WTC11 (cell line): ENCODE measurements at regions not wholly inside any gene's neighbourhood (a gene's known extent, or its start where the extent isn't known, plus 50 kb on each side); places are given as distances from the start of the nearest gene placed in this dataset.
"Not testable (repeated sequence)": the region's sequence is repeated elsewhere in the genome, so short reads cannot be mapped to it uniquely, and the experiment has no call there.

Experiments
- ATAC-seq: fragments of 200-7000 bp; cut with Tn5 transposase; 2 replicates; pipeline ENCODE4 v1.10.0; 2021; ENCODE audit warnings: mild to moderate bottlenecking, moderate library complexity
- CTCF ChIA-PET: fragments of 300-600 bp; sonication (Branson Sonifier 250); formaldehyde crosslinking; loops from one replicate; lab custom pipeline; 2021; ENCODE audit warnings: antibody characterized with exemption; lab: Charles Lee
- POLR2A ChIA-PET: fragments of 350-600 bp; sonication (Branson Sonifier 250); formaldehyde crosslinking; loops from one replicate; lab custom pipeline; 2021; ENCODE audit warnings: antibody characterized with exemption; lab: Charles Lee
- DNase-seq: peaks from one replicate; pipeline ENCODE4 v3.0.0; 2021; ENCODE audit warnings: low spot score
- H3K27ac Mint-ChIP-seq: 2 replicates; pipeline ENCODE4 v1.8.0; 2021; ENCODE audit warnings: mixed read lengths
- H3K27me3 Mint-ChIP-seq: 2 replicates; pipeline ENCODE4 v1.8.0; 2021; ENCODE audit warnings: low read depth, mild to moderate bottlenecking, moderate library complexity, mixed read lengths
- H3K36me3 Mint-ChIP-seq: 2 replicates; pipeline ENCODE4 v1.8.0; 2021; ENCODE audit warnings: mixed read lengths
- H3K4me1 Mint-ChIP-seq: 2 replicates; pipeline ENCODE4 v1.8.0; 2022; ENCODE audit warnings: mixed read lengths
- H3K4me3 Mint-ChIP-seq: 2 replicates; pipeline ENCODE4 v1.8.0; 2021; ENCODE audit warnings: mild to moderate bottlenecking, moderate library complexity, mixed read lengths
- H3K9me3 Mint-ChIP-seq: 2 replicates; pipeline ENCODE4 v1.8.0; 2021; ENCODE audit warnings: mixed read lengths
- AFF4 ChIP-seq: sonication (generic); formaldehyde crosslinking; IDR thresholded peaks from 2 replicates; pipeline ENCODE4 v1.8.1; 2023; ENCODE audit warnings: mild to moderate bottlenecking, missing genetic modification reagents, borderline replicate concordance
- CREM ChIP-seq: sonication (generic); formaldehyde crosslinking; IDR thresholded peaks from 2 replicates; pipeline ENCODE4 v1.8.1; 2022; ENCODE audit warnings: mild to moderate bottlenecking, missing genetic modification reagents, moderate library complexity
- ERG ChIP-seq: fragments of 250-450 bp; sonication (Bioruptor Pico); IDR thresholded peaks from 2 replicates; pipeline ENCODE4 v1.8.0; 2021; ENCODE audit warnings: mild to moderate bottlenecking
- ETV6 ChIP-seq: sonication (generic); formaldehyde crosslinking; IDR thresholded peaks from 2 replicates; pipeline ENCODE4 v1.8.1; 2022; ENCODE audit warnings: mild to moderate bottlenecking, missing genetic modification reagents
- FOXJ3 ChIP-seq: sonication (generic); formaldehyde crosslinking; IDR thresholded peaks from 2 replicates; pipeline ENCODE4 v1.9.0; 2021; ENCODE audit warnings: missing genetic modification reagents, mild to moderate bottlenecking, borderline replicate concordance
- FOXP1 ChIP-seq: sonication (generic); formaldehyde crosslinking; IDR thresholded peaks from 2 replicates; pipeline ENCODE4 v1.8.0; 2022; ENCODE audit warnings: missing genetic modification reagents, mild to moderate bottlenecking, moderate library complexity, borderline replicate concordance
- FOXP4 ChIP-seq: sonication (generic); formaldehyde crosslinking; IDR thresholded peaks from 2 replicates; pipeline ENCODE4 v1.8.0; 2022; ENCODE audit warnings: mild to moderate bottlenecking, missing genetic modification reagents
- GRHL2 ChIP-seq: fragments of 250-450 bp; sonication (Bioruptor Pico); IDR thresholded peaks from 2 replicates; pipeline ENCODE4 v1.8.0; 2022; ENCODE audit warnings: mild to moderate bottlenecking, moderate library complexity; ENCODE audit not compliant: insufficient replicate concordance, severe bottlenecking
- HMGA2 ChIP-seq: fragments of 250-450 bp; sonication (Bioruptor Pico); IDR thresholded peaks from 2 replicates; pipeline ENCODE4 v1.4.0; 2021; ENCODE audit warnings: mild to moderate bottlenecking, moderate library complexity
- HMGXB4 ChIP-seq: sonication (generic); formaldehyde crosslinking; IDR thresholded peaks from 2 replicates; pipeline ENCODE4 v1.8.1; 2023; ENCODE audit warnings: mild to moderate bottlenecking, moderate library complexity, missing genetic modification reagents
- IRF1 ChIP-seq: sonication (generic); formaldehyde crosslinking; IDR thresholded peaks from 2 replicates; pipeline ENCODE4 v1.8.0; 2023; ENCODE audit warnings: missing genetic modification reagents
- IRF2 ChIP-seq: sonication (generic); formaldehyde crosslinking; IDR thresholded peaks from 2 replicates; pipeline ENCODE4 v1.8.0; 2022; ENCODE audit warnings: low read depth, missing genetic modification reagents, borderline replicate concordance
- JAZF1 ChIP-seq: fragments of 250-450 bp; sonication (Bioruptor Pico); IDR thresholded peaks from 2 replicates; pipeline ENCODE4 v1.9.0; 2021; ENCODE audit warnings: moderate library complexity, mild to moderate bottlenecking, inconsistent platforms
- MAX ChIP-seq: sonication (generic); formaldehyde crosslinking; IDR thresholded peaks from 2 replicates; pipeline ENCODE4 v1.8.0; 2022; ENCODE audit warnings: mild to moderate bottlenecking, missing genetic modification reagents
- MYBL2 ChIP-seq: sonication (generic); formaldehyde crosslinking; IDR thresholded peaks from 2 replicates; pipeline ENCODE4 v1.8.1; 2023; ENCODE audit warnings: mild to moderate bottlenecking, moderate library complexity, missing genetic modification reagents
- NFATC4 ChIP-seq: fragments of 250-450 bp; sonication (Bioruptor Pico); IDR thresholded peaks from 2 replicates; pipeline ENCODE4 v1.9.0; 2021; ENCODE audit warnings: mild to moderate bottlenecking
- NFE2L1 ChIP-seq: sonication (generic); formaldehyde crosslinking; IDR thresholded peaks from 2 replicates; pipeline ENCODE4 v1.8.1; 2023; ENCODE audit warnings: missing genetic modification reagents
- NR3C1 ChIP-seq: sonication (generic); formaldehyde crosslinking; conservative IDR thresholded peaks from 2 replicates; pipeline ENCODE4 v1.8.1; 2023; ENCODE audit warnings: low read depth, mild to moderate bottlenecking, missing genetic modification reagents
- RORB ChIP-seq: fragments of 250-450 bp; sonication (Bioruptor Pico); IDR thresholded peaks from 2 replicates; pipeline ENCODE4 v1.9.0; 2021; ENCODE audit warnings: mild to moderate bottlenecking
- SP1 ChIP-seq: sonication (generic); formaldehyde crosslinking; conservative IDR thresholded peaks from 2 replicates; pipeline ENCODE4 v1.8.1; 2022; ENCODE audit warnings: missing genetic modification reagents
- TCF7 ChIP-seq: sonication (generic); formaldehyde crosslinking; IDR thresholded peaks from 2 replicates; pipeline ENCODE4 v1.8.0; 2022; ENCODE audit warnings: mild to moderate bottlenecking, low read depth, missing genetic modification reagents, moderate library complexity
- USF2 ChIP-seq: sonication (generic); formaldehyde crosslinking; IDR thresholded peaks from 2 replicates; pipeline ENCODE4 v1.8.1; 2023; ENCODE audit warnings: mild to moderate bottlenecking, missing genetic modification reagents, moderate library complexity
- ZNF121 ChIP-seq: sonication (generic); formaldehyde crosslinking; IDR thresholded peaks from 2 replicates; pipeline ENCODE4 v1.8.0; 2023; ENCODE audit warnings: missing genetic modification reagents
- ZNF138 ChIP-seq: sonication (generic); formaldehyde crosslinking; conservative IDR thresholded peaks from 2 replicates; pipeline ENCODE4 v1.8.1; 2022; ENCODE audit warnings: mild to moderate bottlenecking, moderate library complexity, missing genetic modification reagents
- ZNF232 ChIP-seq: sonication (generic); formaldehyde crosslinking; IDR thresholded peaks from 2 replicates; pipeline ENCODE4 v1.8.0; 2022; ENCODE audit warnings: mild to moderate bottlenecking, missing genetic modification reagents
- ZNF671 ChIP-seq: fragments of 250-450 bp; sonication (Bioruptor Pico); IDR thresholded peaks from 2 replicates; pipeline ENCODE4 v1.8.0; 2021; ENCODE audit warnings: mild to moderate bottlenecking

GRCh38 chr1:185388346-185388745, 71.3 kb upstream of the IVNS1ABP start (continued):
- TF ChIP-seq FOXP4 (CRISPR knock-in tag) (no peak), CREM (CRISPR knock-in tag) (no peak), IRF2 (CRISPR knock-in tag) (no peak), FOXJ3 (no peak), JAZF1 (no peak), NFE2L1 (CRISPR knock-in tag) (no peak), HMGXB4 (no peak), FOXP1 (CRISPR knock-in tag) (no peak), USF2 (CRISPR knock-in tag) (no peak), ERG (no peak), RORB (CRISPR knock-in tag) (no peak)

GRCh38 chr1:185385991-185386390, 68.9 kb upstream of the IVNS1ABP start:
- no peaks in the 10 kb centered on the region for H3K4me1 Mint-ChIP-seq
- ChIA-PET CTCF (interaction anchor here (0.9 kb wide), 1 partner anchor 174 kb away, joined by 3 read pairs; no protein-coding TSS in a partner anchor), POLR2A (no interaction called here)
- TF ChIP-seq AFF4 (no peak), FOXP1 (CRISPR knock-in tag) (no peak), MAX (CRISPR knock-in tag) (no peak), HMGA2 (CRISPR knock-in tag) (no peak), GRHL2 (CRISPR knock-in tag) (no peak), ZNF232 (no peak), USF2 (CRISPR knock-in tag) (no peak), TCF7 (CRISPR knock-in tag) (no peak), SP1 (CRISPR knock-in tag) (no peak), ZNF671 (no peak), IRF1 (CRISPR knock-in tag) (no peak), NFATC4 (CRISPR knock-in tag) (no peak), ZNF121 (CRISPR knock-in tag) (no peak), NR3C1 (CRISPR knock-in tag) (no peak), ETV6 (CRISPR knock-in tag) (no peak), ZNF138 (no peak), MYBL2 (CRISPR knock-in tag) (no peak)
- no peak overlapping the region for H3K27ac Mint-ChIP-seq
- no peak overlapping the region for H3K4me3 Mint-ChIP-seq
- peaks cover 21% of the 10 kb centered on the region for H3K36me3 Mint-ChIP-seq
- ATAC-seq (no peak), DNase-seq (no peak)
- peaks cover 36% of the 10 kb centered on the region for H3K9me3 Mint-ChIP-seq
- peaks cover 4% of the 10 kb centered on the region; the same call in 1 of the 2 replicates for H3K27me3 Mint-ChIP-seq

GRCh38 chr1:185383805-185384204, 66.8 kb upstream of the IVNS1ABP start:
- H3K27me3 Mint-ChIP-seq, POLR2A ChIA-PET, ATAC-seq, H3K4me3 Mint-ChIP-seq, H3K4me1 Mint-ChIP-seq, H3K27ac Mint-ChIP-seq, CTCF ChIA-PET, DNase-seq: not testable (repeated sequence)
- peaks cover 26% of the 10 kb centered on the region for H3K36me3 Mint-ChIP-seq
- H3K9me3 Mint-ChIP-seq: peaks cover 36% of the 10 kb centered on the region
